ENCODE measurements at regions not wholly inside any gene's neighbourhood (a gene's known extent, or its start where the extent isn't known, plus 50 kb on each side); places are given as distances from the start of the nearest gene placed in this dataset.

- TF ChIP-seq ZNF274 (IDR thresholded peaks at IDR 0.05; ENCODE audit: low read depth, low read length): no peak
- TF ChIP-seq YY1 (IDR thresholded peaks at IDR 0.05; ENCODE audit: insufficient read depth, insufficient read length): no peak
Measured at GRCh38 chr14:71382315-71382714, 475.1 kb downstream of the PCNX1 start.
